K562 (cell line): ENCODE measurements at regions not wholly inside any gene's neighbourhood (a gene's known extent, or its start where the extent isn't known, plus 50 kb on each side); places are given as distances from the start of the nearest gene placed in this dataset.

Source experiments
- ATAC-seq: fragments of 200-7000 bp; cut with Tn5 transposase; 3 replicates; pipeline ENCODE4 v1.9.1; 2020; ENCODE audit warnings: moderate library complexity
- BruUV-seq: library from RNA; stranded (reverse); fragments of 400-500 nt; replicated peaks from 2 replicates; lab custom pipeline; 2021; lab: Mats Ljungman, UMichigan
- CTCF ChIA-PET: fragments of 300-600 bp; formaldehyde crosslinking; extraction: SDS; loops from one replicate; lab custom pipeline; 2021; ENCODE audit warnings: low intra/inter-chr PET ratio; lab: Yijun Ruan, JAX
- POLR2A ChIA-PET: fragments of 300-600, 350-650 bp; sonication (Branson Sonifier 250); formaldehyde crosslinking; extraction: SDS; loops from one replicate; lab custom pipeline; 2021; ENCODE audit warnings: antibody characterized with exemption, inconsistent platforms; lab: Yijun Ruan, JAX
- DNase-seq, 4 experiments: peaks; one replicate each; pipeline versions ENCODE4 v3.0.0 to v3.0.0-alpha.2; 2011 to 2018; ENCODE audit warnings: low spot score in 3 of 4, mixed read lengths in 3 of 4; ENCODE audit errors: extremely low read depth in 1 of 4
- FAIRE-seq: peaks from 2 replicates; lab custom pipeline; 2011; peaks lifted over from hg19 to GRCh38; lab: Jason Lieb, UNC
- H2AFZ ChIP-seq: 2 replicates; pipeline ENCODE4 v1.6.0; 2011; ENCODE audit warnings: low read depth, low read length, control low read depth, inconsistent platforms
- H3K27ac ChIP-seq: fragments of 200-600 bp; 3 replicates; pipeline ENCODE4 v1.8.0; 2011; ENCODE audit warnings: low read depth, mild to moderate bottlenecking, control low read depth, inconsistent platforms, low read length, moderate library complexity, mixed read lengths; ENCODE audit errors: extremely low read depth
- H3K27me3 ChIP-seq, 2 experiments: fragments of 300-600 bp in 1 of 2; 2 replicates in 1 of 2; 3 replicates in 1 of 2; pipeline versions ENCODE4 v1.6.0 to v1.8.0; 2011; ENCODE audit warnings: inconsistent platforms in 2 of 2, low read length in 2 of 2, mild to moderate bottlenecking in 1 of 2, mixed read lengths in 1 of 2, moderate library complexity in 1 of 2; ENCODE audit not compliant: control insufficient read depth in 2 of 2, insufficient read depth in 2 of 2
- H3K36me3 ChIP-seq: fragments of 300-600 bp; 3 replicates; pipeline ENCODE4 v1.8.0; 2011; ENCODE audit warnings: mild to moderate bottlenecking, low read length, inconsistent platforms; ENCODE audit not compliant: control insufficient read depth, insufficient read depth
- H3K4me1 ChIP-seq, 2 experiments: fragments of 200-600 bp in 1 of 2; replicated peaks in 1 of 2; 2 replicates in 1 of 2; 3 replicates in 1 of 2; pipeline versions ENCODE4 v1.5.1 to v1.8.0; 2011; ENCODE audit warnings: inconsistent platforms in 2 of 2, low read length in 2 of 2, mild to moderate bottlenecking in 1 of 2, mixed read lengths in 1 of 2, moderate library complexity in 1 of 2; ENCODE audit not compliant: control insufficient read depth in 2 of 2, insufficient read depth in 2 of 2
- H3K4me2 ChIP-seq: 2 replicates; pipeline ENCODE4 v1.6.1; 2011; ENCODE audit warnings: low read length, control low read depth, inconsistent platforms, mixed read lengths; ENCODE audit not compliant: insufficient read depth
- H3K4me3 ChIP-seq: fragments of 200-600 bp; sonication (generic), shearing (Covaris generic); 2 replicates; pipeline ENCODE4 v1.5.1; 2016; ENCODE audit warnings: control low read depth, inconsistent platforms
- H3K79me2 ChIP-seq: fragments of 200-600 bp; 3 replicates; pipeline ENCODE4 v1.8.0; 2011; ENCODE audit warnings: low read length, inconsistent platforms; ENCODE audit not compliant: control insufficient read depth, insufficient read depth
- H3K9ac ChIP-seq, 2 experiments: 2 replicates each; pipeline versions ENCODE4 v1.6.0 to v1.6.1; 2011; ENCODE audit warnings: low read depth in 2 of 2, low read length in 2 of 2, control low read depth in 1 of 2, inconsistent platforms in 1 of 2, mild to moderate bottlenecking in 1 of 2, mixed read lengths in 1 of 2; ENCODE audit not compliant: insufficient read depth in 1 of 2
- H3K9me1 ChIP-seq: one replicate; pipeline ENCODE4 v1.6.0; 2011; ENCODE audit warnings: inconsistent platforms, mild to moderate bottlenecking, low read length, moderate library complexity; ENCODE audit not compliant: control insufficient read depth, insufficient read depth
- H3K9me3 ChIP-seq: replicated peaks from 2 replicates; pipeline ENCODE4 v1.5.1; 2011; ENCODE audit warnings: low read depth, low read length, inconsistent platforms; ENCODE audit not compliant: control insufficient read depth, insufficient read depth
- H4K20me1 ChIP-seq: replicated peaks from 2 replicates; pipeline ENCODE4 v1.6.1; 2011; ENCODE audit warnings: low read length, inconsistent platforms, mixed read lengths; ENCODE audit not compliant: control insufficient read depth, insufficient read depth
- NR4A1 ChIP-seq, 2 experiments: fragments of 250-450 bp in 1 of 2; fragments of 450-650 bp in 1 of 2; sonication (Bioruptor Pico) in 1 of 2; IDR thresholded peaks; 2 replicates each; pipeline versions ENCODE4 v1.4.0 to v1.6.1; 2016 to 2020; ENCODE audit warnings: mild to moderate bottlenecking in 2 of 2, missing compliant biosample characterization in 1 of 2, missing genetic modification characterization in 1 of 2, moderate library complexity in 1 of 2
- PBX2 ChIP-seq, 2 experiments: IDR thresholded peaks in 1 of 2; conservative IDR thresholded peaks in 1 of 2; 2 replicates each; pipeline ENCODE4 v1.6.1; 2016; ENCODE audit warnings: low read depth in 2 of 2, mild to moderate bottlenecking in 1 of 2, missing compliant biosample characterization in 1 of 2, missing genetic modification characterization in 1 of 2, moderate library complexity in 1 of 2
- PKNOX1 ChIP-seq: fragments of 450-650 bp; IDR thresholded peaks from 2 replicates; pipeline ENCODE4 v1.6.1; 2016
- WHSC1 ChIP-seq: IDR thresholded peaks from one replicate; pipeline ENCODE4 v1.6.1; 2012; ENCODE audit warnings: low read length, control low read depth, inconsistent platforms
- WGBS: fragments of 100-300 bp; shearing (Covaris generic); methylation state at CpG from one replicate; pipeline ENCODE4 v1.1.6; 2016; ENCODE audit warnings: low coverage, mixed read lengths; ENCODE audit not compliant: insufficient coverage; ENCODE audit errors: missing lambda C conversion rate; 5-methylcytosine and 5-hydroxymethylcytosine counted together
- in situ Hi-C: fragments of 300-500 bp; cut with MboI; formaldehyde crosslinking; loops from 4 replicates; pipeline ENCODE4 v1.15.0; 2018; ENCODE audit warnings: inconsistent platforms, mixed read lengths
- intact Hi-C: fragments of 100-400 bp; cut with micrococcal nuclease; formaldehyde crosslinking; loops from 2 replicates; pipeline ENCODE4 v1.14.2; 2022

GRCh38 chr6:88368071-88368787, 202.1 kb upstream of the CNR1 start (continued):
- TF ChIP-seq NR4A1 (CRISPR knock-in tag; IDR thresholded peaks at IDR 0.05) (no peak), NR4A1 (tag; IDR thresholded peaks at IDR 0.05) (no peak), PBX2 (CRISPR knock-in tag; IDR thresholded peaks at IDR 0.05; ENCODE audit: low read depth) (no peak), PBX2 (tag; conservative IDR thresholded peaks at IDR 0.05; ENCODE audit: low read depth) (no peak)

GRCh38 chr6:88367248-88367647, 201.1 kb upstream of the CNR1 start:
- FAIRE-seq (no peak), DNase-seq (no peak), ATAC-seq (no peak)
- peak; percentile 84 for TF ChIP-seq PKNOX1
- TF ChIP-seq PBX2 (CRISPR knock-in tag; IDR thresholded peaks at IDR 0.05; ENCODE audit: low read depth) = no peak
- TF ChIP-seq PBX2 (tag; conservative IDR thresholded peaks at IDR 0.05; ENCODE audit: low read depth) = peak; percentile 42; the same call in 1 of the 2 replicates
- no peak for TF ChIP-seq WHSC1
- Histone ChIP-seq H4K20me1 (no peaks in the 10 kb centered on the region; the same call in 1 of the 2 replicates), H3K4me3 (no peak overlapping the region), H3K27me3 (no peaks in the 10 kb centered on the region), H3K4me1 (peaks cover 0 to 14% of the 10 kb centered on the region in 2 experiments; a peak in 2 of 5 replicates), H3K9me3 (no peaks in the 10 kb centered on the region), H3K27ac (no peak overlapping the region), H3K4me2 (no peak overlapping the region), H2AFZ (no peak overlapping the region), H3K9ac (no peak overlapping the region), H3K36me3 (no peaks in the 10 kb centered on the region), H3K9me1 (no peaks in the 10 kb centered on the region), H3K79me2 (no peaks in the 10 kb centered on the region)
- in situ Hi-C loops (no loop called here), intact Hi-C loops (no loop called here)
- 14% methylated on average over 1 of the region's 1 CpG for WGBS
- CTCF ChIA-PET = no interaction called here
- POLR2A ChIA-PET = interaction anchor here (0.6 to 2.3 kb wide), 3 partner anchors 10 to 234 kb away, joined by 3 to 11 read pairs (median 4); no protein-coding TSS in a partner anchor
- no TSS peak for BruUV-seq
